ENCODE measurements at regions not wholly inside any gene's neighbourhood (a gene's known extent, or its start where the extent isn't known, plus 50 kb on each side); places are given as distances from the start of the nearest gene placed in this dataset.
"Not testable (repeated sequence)": the region's sequence is repeated elsewhere in the genome, so short reads cannot be mapped to it uniquely, and the experiment has no call there.

DNA sequence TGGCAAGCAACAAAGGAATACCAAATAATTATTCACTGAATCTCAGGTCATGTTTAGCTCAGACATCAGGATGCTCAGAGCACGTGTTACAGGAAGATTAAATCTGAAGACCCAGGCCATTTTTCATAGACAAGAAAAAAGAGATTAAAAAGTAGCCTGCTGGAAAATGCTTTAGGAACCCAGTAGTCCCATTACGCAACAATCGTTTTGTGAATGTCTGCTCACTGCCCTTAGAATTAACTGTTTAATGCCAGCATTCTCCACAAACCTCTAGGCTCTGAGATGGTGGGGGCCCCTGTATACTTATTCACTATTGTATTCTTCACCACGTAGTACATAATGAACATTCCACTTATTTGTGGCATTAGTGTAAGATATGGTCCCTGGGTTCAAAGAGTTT lies 154.6 kb upstream of the NYAP2 start:
- DNase-seq, result no peak

DNA sequence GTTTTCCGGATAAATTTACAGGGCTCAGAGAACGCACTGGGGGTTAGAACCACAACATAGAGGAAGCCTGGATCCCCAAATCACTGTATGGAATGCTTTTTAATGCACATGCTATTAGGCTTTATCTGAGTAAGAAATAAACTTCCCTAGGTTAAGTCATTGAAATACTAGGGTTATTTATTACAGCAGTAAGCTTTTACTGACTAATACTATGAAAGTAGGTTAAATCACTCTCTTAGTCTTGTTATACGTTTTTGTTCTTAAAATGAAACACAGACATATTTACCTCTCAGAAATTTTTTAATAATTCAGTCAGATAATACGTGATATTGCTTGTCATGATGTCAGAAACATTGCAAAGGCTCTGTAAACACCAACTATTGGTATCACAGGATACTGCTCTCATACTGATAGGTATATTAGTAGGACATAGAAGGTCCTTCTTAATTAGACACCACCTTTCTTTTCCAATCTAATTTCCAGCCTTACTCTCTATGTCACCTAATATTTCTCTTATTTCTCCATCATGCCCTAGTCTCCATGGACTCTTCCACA lies 162.7 kb upstream of the NYAP2 start:
- DNase-seq, result no peak

DNA sequence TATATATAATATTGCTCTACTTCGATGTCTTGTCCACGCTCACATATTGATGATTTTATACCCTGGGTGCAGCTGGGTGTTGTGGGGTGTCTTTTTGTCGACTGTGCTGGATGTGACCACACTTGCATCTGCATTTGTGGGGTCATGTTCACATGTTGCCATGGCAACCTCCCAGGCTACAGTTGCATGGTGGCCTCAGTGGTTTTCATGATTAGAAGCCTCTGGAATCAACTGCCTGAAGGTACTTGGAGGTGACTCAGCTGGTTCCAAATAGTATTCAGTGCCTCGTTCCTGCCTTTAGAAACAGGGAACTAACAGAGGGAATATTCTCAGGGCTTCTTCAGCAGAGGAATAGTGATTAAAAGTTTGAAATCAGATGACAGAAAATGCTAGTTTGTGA lies 166.3 kb upstream of the NYAP2 start:
- DNase-seq, result no peak

DNA sequence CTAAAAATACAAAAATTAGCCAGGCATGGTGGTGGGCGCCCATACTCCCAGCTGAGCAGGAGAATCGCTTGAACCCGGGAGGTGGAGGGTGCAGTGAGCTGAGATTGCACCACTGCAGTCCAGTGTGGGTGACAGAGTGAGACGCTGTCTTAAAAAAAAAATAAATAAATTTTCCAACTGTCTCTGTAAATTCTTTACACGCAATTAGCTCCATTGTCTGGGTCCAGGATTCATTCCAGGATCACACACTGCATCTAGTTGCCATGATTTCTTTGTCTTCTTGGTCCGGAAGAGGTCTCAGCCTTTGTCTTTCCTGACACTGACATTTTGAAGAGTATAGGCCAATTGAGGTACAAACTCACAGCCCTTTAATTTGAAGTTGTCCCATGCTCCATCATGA lies 167.6 kb upstream of the NYAP2 start:
- DNase-seq, result no peak

DNA sequence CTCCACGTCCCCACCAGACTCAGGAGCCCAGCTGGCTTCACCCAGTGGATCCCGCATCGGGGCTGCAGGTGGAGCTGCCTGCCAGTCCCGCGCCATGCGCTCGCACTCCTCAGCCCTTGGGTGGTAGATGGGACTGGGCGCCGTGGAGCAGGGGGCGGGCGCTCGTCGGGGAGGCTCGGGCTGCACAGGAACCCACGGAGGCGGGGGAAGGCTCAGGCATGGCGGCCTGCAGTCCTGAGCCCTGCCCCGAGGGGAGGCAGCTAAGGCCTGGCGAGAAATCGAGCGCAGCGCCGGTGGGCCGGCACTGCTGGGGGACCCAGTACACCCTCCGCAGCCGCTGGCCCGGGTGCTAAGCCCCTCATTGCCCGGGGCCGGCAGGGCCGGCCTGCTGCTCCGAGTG lies 170.2 kb upstream of the NYAP2 start:
- DNase-seq, result not testable (repeated sequence)

DNA sequence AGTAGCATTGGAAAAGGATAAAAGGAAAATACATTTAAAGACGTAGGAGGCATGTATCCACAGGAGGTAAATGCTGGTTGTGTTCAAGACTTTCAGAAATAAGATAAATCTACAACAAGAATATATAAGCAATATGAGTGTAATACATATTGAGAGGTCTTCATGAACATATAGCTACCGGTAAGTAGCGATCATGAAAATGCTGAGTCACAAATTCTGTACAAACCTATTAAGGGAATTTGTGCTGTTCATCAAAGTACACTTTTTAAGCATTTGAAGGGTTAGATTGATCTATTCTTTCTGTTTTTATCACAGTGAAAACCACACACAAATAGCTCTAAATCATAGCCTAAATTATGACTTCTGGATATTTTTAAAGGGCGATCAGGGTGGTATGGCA lies 173.1 kb upstream of the NYAP2 start:
- no peak for DNase-seq

DNA sequence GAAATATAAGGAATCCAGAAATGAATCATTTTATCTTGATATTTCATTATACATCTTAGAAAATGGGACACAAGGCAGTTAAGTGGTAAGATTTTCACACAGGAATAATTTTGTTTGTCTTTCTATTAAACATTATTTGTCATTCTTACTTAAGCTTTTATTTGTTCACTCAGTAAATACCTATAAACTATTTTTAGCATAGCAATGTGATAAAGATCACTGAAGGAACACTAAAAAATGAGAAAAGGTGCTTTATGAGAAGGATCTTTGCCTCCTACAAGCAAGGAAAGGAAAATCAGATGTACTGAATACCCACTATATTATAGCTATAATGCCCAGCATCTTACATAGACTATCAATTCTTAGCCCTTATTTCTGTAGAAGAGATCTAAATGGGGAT lies 176.2 kb upstream of the NYAP2 start:
- DNase-seq, result no peak

DNA sequence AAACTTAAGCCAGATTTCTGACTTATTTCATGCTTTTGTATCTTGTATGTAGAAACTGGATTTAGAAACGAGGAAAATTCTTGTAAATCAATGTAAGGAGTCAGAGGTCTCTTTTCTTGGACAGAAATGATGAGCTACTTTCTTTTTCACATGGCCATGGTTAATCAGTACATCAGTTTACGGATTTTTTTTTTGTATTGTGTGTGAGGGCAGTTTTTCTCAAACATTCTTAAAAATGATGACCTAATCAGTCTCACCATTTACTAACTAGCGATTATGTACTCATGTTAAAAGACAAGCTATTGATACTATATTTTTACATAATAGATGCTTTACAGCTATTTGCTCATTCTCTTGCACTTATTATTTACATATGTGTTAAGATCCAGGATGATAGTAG lies 165.2 kb upstream of the DOCK10 start:
- DNase-seq, result no peak

DNA sequence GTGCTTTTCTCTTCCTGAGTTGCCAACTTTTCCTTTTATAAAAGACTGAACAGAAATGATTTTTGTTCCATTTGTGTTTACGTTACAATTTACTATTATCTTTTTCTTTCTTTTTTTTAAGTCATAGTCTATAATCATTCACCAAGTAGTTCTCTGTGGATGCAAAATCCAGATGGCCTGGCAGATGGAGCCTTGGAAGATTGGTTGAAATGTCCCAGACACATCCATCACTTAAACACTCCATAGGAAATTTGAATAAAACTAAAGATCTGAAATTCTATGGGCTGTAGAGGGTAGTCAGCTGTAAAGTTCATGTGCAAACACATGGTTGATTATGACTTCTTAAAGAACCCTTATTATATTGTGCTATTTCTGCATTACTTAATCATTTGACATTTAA lies 164.8 kb upstream of the DOCK10 start:
- peak in 1 of 2 donors; percentile 5 for DNase-seq

DNA sequence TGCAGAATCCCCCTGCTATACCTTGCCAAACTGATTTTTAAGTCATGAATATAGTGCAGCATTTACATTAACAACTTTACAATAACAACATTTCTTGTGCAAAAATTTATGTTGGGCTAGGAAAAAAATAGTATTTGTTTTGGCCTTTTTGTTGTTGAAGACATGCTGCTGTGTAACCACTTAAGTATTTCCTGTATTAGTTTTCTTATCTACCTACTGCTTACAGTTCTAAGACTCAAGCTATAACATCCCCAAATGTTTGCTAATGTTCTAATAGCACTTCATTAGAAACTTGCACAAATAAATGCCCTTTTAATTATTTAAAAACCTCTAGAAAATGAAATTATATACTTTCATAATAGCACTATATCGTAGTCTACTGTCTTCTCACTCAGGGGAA lies 154.3 kb upstream of the DOCK10 start:
- no peak for DNase-seq

DNA sequence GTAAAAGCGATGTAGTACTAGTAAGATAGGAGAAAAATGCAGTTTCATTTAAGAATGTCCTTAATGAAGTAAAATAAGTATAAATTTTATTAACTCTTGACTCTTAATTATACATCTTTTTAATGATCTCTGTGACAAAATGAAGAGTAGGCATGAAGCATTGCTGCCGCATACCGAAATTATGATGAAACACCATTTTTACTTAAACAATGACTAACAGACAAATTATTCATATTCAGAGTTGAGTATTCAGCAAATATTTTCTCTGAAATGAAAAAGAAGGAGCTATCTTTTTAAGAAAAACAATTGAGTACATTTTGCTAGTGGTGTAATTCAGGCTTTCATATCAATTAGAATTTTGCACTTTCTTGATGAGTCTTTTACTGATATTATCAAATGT lies 150.6 kb upstream of the DOCK10 start:
- DNase-seq, result no peak

DNA sequence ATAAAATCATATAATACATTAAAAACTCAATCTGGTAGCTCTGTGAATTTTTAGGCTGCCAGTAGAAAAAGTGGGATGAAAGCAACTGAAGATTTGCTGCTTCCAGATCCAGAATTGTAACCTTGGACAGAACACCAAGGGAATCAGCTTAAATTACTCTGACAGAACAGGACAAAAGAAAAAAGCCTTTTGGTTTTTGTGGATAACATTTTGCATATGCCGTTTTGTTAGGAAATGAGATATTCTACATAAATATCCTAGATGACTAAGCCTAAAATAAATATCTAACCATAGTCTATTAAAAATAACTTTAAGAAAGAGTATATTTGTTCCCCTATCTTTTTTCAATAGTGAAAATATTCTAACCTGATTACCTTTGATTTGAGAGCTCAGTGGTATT lies 148.7 kb upstream of the DOCK10 start:
- DNase-seq, result no peak

DNA sequence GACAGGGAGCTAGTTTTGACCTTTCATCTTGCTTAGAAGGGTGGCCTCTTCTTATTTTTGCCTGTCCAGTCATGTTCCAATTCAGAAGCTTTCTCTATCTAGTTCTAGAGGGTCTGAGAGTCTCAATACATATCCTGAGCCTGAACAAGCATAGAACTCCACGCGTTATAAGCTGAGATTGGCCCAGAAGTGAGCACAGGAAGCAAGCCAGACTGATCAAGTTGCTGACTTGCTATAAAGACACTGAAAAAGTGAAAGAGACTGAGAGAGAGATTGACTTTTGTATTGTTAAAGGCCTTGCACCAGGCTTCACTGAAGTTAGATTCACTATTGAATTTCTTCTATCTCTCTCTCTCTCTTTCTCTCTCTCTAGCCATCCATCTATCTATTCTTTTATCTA lies 142.7 kb upstream of the DOCK10 start:
- DNase-seq, result no peak

DNA sequence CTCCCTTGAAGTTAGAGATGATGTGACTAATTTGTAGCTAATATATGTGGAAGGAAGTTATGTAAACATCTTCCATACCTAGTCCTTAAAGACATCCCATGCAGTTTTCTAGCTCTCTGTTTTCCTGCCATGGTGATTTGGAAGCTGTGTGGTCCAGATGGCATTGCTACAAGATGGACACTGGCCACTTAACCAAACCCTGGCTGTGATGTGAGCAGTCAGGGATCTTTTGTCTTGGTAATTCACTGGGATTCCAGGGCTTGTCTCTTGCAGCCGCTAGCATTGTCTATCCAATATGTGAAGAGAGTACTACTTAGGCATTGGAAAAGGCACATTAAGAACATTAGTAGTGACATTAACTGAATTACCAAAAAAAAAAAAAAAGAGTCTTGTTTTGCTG lies 139.9 kb upstream of the DOCK10 start:
- DNase-seq, result no peak

DNA sequence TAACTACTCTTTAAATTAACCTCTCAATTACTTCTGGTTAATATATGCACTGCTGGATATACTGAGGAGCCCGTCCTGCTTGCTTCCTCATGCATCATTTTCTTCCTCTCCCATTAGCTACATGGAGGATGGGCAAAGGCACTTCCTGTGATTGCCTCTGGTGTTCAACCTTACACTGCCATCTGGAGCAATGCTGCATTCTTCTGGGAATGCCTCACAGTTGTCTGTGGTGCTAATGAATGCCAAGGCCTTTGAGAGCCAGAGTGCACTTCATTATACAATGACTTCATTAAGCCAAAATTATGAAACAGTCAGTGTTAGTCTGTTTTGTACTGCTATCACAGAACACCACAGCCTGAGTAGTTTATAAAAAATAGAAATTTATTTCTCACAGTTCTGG lies 134.8 kb upstream of the DOCK10 start:
- no peak for DNase-seq

DNA sequence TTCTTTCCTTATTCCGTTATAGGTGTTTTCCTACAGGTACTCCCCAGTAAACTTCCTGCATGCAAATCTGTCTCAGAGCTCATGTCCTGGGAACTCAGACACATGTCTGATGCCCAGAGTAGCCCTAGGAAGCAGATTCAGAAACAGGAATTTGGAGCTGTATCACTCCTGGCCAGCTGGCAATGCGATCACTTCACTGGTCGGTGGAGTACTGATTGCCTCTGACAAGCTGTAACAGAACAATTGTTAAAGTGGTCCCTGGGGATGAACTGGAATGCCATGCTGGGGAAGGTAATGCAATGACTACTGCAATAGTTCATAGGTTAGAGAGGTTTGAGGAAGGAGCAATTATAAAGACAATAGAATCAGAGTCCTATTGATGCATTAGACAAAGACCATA lies 131.6 kb upstream of the DOCK10 start:
- DNase-seq, result no peak

DNA sequence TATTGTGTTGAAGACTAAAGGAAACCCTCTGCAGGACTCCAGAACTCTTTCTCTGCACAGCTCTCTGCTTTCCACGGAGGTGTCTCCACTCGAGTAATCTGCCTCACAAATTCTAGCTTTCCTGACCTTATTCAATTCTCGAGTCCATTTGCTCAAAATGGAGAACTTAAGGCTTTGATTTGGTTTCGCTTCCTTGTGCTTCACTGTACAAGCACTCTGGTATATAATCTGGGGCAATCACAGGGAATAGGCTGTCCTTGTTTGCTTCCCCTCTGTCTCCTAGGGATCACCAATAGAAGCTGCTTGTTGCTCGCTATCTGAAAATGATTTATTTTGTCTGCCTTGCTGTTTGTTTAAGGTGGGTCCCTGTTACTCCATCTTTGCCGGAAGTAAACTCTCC lies 129.1 kb upstream of the DOCK10 start:
- DNase-seq, result no peak

DNA sequence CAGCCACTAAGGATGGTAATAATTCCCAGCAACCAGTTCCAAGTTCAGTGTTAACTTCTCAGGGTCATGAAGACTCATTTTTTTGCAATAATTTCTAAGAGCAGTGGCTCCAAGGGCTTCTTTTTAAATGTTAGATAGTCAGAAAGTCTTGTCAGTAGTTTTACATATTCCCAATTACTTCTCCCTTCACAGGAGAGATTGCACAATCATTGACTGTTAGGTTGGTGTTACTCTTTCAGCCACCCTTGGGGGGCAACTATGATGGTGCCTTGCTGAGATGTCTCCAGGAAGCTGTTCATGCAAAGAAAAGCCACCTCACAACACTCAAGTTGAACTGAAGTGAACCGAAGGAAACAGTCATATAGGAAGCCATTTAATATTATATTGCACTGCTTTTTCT lies 127.9 kb upstream of the DOCK10 start:
- no peak for DNase-seq

DNA sequence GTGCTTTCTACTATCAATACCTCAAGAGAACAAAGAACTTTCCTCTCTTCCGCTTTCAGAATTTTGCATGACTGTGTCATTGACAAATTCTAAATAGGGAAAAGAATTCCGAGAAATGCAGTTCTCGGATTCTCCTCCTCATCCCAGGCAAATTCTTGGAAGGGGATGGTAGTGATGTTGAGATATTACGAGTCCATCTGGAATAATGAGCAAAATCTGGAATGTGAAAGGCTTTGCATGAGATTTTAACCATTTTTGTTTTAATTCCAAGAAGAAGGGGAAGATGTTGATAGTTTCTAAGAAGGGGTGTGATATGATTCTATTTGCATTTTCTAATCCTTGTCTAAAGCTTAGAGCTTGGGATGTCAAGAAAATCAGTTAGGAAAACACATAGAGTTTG lies 127.1 kb upstream of the DOCK10 start:
- no peak for DNase-seq

DNA sequence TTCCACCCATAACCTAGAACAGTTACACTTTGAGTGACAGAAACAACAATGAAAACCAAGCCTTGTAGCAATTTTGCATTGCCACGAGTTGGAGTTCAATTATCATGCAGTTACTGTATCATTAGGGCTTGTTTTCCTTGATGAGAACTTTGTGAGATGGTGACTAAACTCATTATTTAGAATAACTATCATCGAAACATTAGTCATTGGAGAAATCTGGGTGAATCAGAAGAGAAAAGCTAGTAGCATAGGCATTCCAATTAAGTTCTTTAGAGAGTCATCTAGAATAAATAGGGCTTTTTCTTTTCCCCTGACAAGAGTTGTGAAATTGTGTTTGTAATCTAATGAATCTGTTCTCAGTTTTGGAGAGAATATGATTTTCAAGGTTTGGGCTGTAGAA lies 122.8 kb upstream of the DOCK10 start:
- DNase-seq, result no peak

DNA sequence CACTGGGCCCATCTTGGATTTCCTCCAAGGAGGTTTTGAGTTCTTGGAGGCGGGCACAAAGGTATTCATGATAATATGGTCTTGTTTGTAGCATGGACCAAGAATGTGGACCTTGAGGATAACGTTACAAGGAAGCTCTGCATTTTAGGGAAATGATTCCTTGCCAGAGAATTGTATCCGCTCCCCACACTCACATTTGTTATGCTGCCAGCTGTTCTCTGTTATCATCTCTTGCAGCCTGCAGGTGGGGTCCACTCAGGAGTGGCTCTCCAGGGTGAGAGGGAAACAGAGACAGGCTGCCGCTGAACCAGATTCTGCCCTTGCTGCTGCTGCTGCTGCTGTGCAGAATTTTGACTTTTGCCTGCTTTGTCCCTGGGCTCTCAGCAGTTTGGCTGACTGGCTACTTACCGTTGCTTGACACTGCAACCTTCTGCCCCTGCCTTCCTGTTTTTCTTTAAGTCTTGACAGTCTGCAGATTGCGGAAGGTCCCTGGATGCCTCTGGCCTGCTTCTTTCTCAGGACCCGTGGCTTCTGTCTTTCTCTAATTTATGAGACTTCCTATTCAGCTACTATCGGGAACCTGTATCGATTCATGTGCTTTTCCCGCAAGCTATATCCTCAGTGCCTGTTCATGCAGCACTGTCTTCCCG lies 122.3 kb upstream of the DOCK10 start:
- DNase-seq, result no peak

DNA sequence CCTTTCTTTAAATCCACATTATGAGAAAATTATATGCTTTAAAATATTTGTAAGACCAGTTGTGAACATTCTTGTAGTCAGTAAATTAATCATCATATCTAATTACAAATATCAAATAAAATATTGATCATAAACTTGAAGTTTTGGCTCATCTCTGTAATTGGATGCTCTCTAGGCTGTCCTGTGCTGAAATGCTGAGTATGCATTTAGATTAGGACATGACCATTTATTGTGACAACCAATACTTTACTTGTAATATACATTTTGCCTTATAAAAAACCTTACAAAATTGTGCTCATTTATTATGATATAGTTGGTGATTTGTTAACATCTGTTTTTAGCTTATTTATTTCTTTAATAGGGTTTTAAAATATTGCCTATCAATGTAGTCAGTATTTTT lies 116.1 kb upstream of the DOCK10 start:
- DNase-seq, result no peak

DNA sequence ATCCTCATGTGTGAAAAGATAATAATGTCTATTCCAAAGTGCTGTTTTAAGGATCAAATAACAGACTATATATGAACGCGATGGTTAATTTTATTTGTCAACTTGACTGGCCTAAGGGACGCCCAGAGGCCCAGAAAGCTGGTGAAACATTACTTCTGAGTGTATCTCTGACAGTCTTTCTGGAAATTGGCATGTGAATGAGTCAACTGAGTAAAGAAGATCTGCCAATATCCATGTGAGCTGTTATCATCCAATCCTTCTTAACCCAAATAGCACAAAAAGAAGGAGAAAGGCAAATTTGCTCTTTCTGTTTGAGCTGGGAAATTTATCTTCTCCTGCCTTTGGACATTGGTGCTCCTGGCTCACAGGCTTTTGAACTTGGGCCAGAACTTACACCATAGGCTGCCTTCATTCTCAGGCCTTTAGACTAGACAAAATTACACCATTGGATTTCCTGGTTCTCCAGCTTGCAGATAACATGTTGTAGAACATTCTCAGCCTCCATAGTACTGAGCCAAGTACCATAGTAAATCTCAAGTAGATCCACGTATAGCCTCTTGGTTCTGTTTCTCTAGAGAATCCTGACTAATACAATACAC lies 114.7 kb upstream of the DOCK10 start:
- no peak for DNase-seq

DNA sequence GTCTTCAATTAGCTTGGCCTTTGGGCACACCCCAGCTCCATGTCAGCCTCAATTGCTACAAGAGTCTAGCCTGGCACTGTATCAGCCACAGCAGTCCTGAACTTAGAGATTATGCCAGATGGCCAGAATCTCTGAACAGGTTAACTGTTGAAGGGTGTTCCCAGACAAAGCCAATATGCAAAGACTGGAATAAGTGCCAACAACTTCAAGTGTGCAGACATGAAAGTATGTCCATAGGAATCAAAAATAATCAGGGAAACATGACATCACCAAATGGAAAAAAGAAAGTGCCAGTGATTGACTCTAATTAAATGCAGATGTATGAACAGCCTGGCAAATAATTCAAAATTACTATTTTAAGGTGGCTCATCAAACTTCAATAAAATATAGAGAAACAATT lies 98.5 kb upstream of the DOCK10 start:
- no peak for DNase-seq
